HG03439 (cell line): ENCODE measurements at regions not wholly inside any gene's neighbourhood (a gene's known extent, or its start where the extent isn't known, plus 50 kb on each side); places are given as distances from the start of the nearest gene placed in this dataset.

Experiments
- ATAC-seq: cut with Tn5 transposase; IDR thresholded peaks from one replicate; pipeline ENCODE4 v1.9.1; 2021; ENCODE audit warnings: mild to moderate bottlenecking, moderate library complexity; ENCODE audit not compliant: unreplicated experiment

DNA sequence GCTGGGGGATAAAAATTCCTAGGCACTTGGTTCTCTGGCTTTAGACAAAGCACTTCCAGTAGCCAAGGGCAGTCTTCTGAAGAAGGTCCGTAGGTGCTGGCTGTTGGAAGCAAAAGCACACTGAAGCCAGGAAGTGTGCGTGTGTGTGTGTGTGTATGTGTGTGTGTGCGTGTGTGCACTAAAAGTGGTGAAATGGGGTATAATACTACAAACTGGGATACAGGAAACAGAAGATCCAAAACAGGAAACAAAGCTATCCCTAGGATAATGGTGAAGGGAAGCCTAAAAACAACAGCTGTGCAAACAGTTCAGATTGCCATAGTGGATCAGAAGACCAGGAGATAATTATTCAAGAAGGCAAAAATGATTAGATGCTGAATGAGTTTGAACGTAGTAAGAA, 103.4 kb downstream of the IL20RB start:
- ATAC-seq = no peak

GRCh38 chr3:137062250-137062649, 104.5 kb downstream of the IL20RB start:
- ATAC-seq = peak; percentile 88

DNA sequence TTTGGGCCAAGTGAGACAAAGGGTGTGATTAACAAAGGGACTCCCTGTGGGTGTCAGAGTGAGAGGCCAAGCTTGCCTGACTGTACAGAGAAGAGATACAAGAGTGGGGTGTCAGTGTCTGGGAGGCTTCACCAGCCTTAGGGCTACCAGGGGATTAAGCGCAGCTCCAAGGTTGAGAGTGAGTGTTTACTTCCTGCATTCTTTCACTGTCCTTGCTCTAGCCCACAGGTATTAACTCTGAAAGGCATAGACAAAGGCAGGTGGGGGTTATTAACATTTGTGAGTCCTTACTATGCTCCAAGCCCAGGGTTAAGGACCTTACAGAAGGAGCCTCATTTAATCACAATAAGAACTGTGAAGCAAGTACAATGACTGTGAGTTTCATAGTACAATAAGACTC, 107.6 kb downstream of the IL20RB start:
- ATAC-seq = no peak

DNA sequence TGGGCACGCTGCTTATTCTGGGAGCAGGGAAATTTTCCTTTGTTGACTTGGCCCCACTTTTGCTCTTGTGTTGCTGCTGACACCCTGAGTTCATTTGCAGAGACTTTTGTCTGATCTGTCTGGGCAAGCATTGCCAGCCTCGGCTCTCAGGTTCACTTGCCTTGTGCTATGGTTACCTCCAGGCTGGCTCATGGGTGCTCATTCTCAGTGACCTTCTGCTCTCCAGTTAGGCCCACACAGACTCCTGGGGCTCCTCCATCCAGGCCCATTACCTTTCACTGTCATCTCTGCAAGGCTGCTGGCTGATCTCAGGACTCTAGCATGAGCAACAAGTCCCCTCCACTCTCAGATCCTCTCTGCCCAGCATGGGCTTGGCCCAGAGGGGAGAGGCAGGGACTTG, 108.3 kb downstream of the IL20RB start:
- ATAC-seq = no peak

- no peak for ATAC-seq
Observed at GRCh38 chr3:137071104-137071503, 113.3 kb downstream of the IL20RB start.

DNA sequence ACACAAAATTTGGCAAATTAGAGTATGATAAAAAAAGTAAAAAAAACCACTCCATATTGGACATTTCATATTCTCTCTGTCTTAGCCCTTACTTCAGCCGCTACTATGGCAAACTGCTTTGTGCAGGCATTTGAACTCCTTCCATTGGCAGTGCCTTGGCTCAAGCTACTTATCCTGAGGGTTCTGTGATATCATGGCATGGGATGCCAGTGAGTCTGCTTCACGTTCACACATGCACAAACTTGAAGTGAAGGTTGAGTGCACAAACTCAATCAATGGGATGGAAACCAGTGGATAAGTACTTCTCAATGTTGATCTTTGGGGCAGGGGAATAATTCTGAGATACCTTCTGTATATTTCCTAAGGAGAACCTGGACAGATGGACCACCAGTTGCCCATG, 117.2 kb downstream of the IL20RB start:
- ATAC-seq = no peak

- ATAC-seq = no peak
Observed at GRCh38 chr3:137078040-137078439, 120.3 kb downstream of the IL20RB start.

DNA sequence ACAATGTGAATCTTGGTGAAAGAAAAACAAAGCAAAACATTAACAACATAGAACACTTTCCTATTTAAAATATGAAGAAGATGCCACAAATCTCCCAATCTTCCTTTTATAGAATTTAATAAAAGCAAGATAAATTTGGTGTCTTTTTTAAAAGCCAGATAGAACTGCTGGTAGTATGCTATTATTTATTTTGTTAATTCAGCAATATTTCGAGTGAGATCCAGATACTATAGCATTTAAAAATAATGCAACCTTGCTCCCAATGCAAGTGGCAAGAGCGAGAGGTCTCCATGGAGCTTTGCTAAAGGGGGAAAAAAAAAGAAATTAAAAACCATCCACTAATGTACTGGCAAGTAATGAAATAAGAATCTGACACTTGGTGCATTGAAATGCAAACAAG, 121.8 kb downstream of the IL20RB start:
- ATAC-seq = no peak

DNA sequence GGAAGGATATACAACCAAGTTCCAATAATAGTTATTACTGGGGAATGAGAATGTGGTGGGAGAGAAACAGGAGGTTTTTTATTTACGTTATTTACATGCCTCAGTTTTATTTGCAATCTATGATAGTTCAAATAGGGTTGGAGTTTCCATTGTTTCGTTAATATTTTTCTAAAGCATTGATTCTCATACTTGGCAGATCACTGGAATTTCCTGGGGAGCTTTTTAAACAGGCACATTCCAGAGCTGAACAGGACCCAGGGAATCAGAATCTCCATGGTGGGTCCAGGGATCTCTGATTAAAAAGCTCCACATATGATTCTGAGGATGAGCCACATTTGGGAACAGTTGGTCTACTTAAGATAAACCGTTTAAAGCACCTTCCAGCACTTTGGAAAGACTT, 123.9 kb downstream of the IL20RB start:
- no peak for ATAC-seq

DNA sequence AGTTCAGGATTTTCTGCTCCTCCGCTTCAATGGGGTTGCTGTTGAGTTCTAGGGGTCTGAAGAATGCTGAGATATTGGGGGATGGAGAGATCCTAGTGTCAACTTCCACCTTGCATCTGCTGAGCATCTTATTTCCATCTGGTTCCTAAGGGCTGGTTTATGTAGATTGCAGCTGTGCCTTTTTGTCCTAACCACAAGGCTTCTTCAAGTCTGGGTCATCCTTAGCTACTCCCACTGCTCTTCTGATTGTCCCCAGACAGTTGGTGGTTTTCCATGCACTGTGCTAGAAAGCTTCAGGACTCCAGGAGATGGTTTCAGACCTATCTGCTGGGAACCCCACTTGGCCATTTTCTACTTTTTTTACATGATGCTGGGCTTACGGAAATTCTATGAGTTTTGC, 125.0 kb downstream of the IL20RB start:
- ATAC-seq = no peak

- ATAC-seq = no peak
Observed at GRCh38 chr3:137083332-137083731, 125.5 kb downstream of the IL20RB start.

GRCh38 chr3:137084586-137084985, 126.8 kb downstream of the IL20RB start:
- no peak for ATAC-seq

DNA sequence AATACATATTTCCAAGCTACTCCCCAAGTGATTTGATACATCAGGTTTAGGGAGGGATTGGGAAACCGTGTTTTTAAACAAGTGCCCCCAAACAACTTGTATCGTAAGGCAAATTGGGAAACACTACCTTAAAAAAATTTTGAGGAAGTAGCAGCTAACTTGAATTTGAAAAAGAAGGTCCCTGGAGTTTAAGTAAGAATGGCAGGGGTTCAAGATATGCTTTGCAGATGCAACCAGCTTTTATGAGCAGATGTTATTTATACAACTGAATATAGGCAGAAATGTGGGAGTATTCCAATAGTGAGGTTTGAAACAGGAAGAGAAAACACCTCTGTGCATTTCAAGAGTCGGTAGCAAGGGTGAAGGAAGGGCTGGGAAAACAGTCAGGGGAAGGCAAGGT, 139.6 kb downstream of the IL20RB start:
- ATAC-seq = no peak

GRCh38 chr3:137097852-137098251, 140.1 kb downstream of the IL20RB start:
- no peak for ATAC-seq

DNA sequence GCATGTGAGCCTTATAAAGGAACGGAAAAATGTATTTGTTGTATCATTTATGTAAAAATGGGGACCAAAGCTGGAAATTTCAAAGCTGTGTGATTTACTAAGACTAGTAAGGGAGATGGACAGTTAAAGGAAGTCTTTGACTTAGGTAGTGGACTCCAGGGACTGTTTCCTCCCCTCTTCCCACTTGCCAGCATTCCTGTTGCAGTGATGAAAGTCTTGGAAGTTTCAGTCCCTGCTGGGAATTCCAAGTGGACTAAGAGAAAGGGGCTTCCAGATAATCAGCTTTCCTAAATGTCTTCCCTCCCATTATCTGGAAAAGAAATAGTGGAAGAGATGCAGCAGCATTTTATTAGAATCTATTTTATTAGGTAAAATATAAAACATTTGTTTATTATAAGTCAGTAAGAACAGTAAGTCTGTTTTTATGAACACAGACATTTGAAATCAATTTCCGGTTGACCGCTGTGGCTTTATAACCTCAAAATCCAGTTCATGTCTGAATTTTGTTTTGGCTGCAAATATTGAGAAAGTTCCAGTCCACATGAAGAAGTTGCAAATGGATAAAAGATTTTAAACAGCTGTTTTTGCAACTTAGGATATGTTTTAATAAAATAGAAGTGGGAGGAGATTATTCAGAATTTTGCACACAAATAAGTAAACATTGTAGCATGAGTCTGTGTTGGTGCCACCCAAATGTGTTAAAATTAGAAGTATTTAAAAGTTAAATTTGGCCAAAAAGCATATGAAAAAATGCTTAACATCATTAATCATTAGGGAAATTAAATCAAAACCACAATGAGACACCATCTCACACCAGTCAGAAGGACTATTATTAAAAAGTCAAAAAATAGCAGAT, 141.8 kb downstream of the IL20RB start:
- no peak for ATAC-seq

DNA sequence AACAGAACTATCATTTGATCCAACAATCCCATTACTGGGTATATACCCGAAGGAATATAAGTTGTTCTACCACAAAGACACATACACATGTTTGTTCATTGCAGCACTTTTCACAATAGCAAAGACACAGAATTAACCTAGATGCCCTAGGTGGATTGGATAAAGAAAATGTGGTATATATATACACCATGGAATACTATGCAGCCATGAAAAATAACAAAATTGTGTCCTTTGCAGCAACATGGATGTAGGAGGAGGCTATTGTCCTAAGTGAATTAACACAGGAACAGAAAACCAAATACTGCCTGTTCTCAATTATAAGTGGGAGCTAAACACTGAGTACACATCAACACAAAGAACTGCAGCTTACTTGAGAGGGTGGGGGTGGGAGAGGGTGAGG, 142.5 kb downstream of the IL20RB start:
- no peak for ATAC-seq

DNA sequence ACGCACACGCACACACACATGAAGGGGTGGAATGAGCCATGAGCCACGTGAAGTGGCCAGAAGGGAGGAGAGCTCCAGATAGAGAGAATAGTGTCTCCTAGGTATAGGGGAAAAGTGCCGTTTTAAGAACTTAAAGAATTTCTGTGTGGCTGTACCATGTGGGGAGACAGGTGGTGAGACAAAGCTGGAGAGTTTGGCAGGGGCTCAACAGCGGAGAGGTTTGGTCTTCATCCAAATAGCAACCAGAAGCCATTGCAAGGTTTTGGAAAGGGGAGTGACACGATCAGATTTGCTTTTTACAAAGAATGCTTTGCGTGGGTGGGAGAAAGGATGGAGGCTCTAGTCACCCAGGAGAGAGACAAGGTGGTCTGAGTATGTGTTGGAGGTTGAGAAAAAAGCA, 146.0 kb downstream of the IL20RB start:
- ATAC-seq = no peak

DNA sequence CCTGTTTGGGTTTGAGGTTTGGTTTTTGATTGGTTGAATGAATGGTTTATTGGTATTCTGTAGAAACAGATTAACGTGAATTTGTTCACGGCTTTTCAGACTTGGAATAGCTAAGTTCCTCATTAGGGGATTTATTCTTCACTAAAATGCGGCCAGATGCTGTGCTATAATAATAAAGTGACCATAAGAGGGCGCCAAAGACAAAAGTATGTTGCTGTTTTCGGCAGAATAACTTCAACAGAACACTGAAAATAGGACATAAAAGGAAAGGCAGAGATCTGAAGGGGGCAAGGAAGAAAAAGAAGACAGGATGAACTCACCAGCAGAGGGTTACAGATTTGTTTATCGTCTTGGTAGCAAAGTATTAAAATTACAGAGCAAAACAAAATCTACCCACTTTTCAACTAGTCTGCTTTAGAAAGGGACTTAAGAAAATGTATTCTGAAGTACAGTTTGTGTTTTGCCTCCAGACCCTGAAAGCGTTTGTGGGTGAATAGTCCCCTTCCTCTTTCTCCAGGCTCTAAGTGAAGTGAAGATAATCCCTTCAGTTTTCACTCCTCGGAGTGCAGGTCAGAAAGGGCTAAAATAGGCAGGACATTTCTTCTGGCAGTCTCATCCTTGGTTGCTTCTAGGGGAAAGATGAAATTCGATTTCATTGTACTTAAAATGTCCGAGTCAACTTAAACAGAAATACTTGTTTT, 147.6 kb downstream of the IL20RB start:
- ATAC-seq = no peak

GRCh38 chr3:137106612-137107240, 148.9 kb downstream of the IL20RB start:
- no peak for ATAC-seq

- ATAC-seq = no peak
Observed at GRCh38 chr3:137108699-137109440, 151.1 kb downstream of the IL20RB start.

DNA sequence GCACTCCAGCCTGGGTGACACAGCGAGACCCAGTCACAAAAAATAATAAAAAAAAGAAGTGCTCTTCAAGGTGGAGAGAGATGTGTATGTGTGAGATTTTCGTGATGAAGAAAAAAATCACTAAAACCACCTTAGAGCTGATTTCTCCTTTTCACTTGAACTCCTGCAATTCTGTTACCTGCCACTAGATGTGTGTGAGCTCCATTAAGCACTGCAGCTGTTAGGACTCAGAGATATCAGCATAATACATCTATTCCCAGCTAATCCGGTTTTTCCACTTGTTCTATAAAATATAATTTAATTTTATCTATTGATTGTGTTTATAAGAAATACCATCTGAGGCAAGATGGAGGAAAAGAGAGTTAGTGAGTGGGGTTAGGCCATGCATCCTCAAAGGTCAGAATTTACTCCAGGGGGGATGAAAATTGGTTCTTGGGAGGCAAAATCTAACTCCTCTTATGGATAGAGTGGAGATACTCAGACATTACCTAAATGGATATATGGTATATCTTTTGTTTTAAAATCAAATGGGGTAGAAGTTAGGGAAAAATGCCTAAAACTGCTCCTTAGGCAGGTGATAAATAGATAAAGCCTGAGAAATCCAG, 152.7 kb downstream of the IL20RB start:
- ATAC-seq = peak; percentile 73
